ENCODE measurements at regions not wholly inside any gene's neighbourhood (a gene's known extent, or its start where the extent isn't known, plus 50 kb on each side); places are given as distances from the start of the nearest gene placed in this dataset.

DNA sequence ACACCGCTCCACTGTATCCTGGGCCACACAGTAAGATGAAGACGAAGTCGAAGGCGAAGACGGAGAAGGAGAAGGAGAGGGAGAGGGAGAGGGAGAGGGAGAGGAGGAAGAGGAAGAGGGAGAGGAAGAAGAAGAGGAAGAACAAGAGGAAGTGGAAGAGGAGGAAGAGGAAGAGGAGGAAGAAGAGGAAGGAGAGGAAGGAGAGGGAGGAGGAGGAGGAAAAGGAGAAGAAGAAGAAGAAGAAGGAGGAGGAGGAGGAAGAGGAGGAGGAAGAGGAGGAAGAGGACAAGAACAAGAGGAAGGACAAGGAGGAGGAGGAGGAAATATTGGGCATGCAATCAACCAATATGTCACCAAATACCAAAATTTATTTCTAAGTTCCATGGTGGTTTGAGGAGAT is 149.5 kb upstream of the ERCC4 start:
- no peak for DNase-seq (ENCODE audit: low spot score)
- TF ChIP-seq, protein P1, sequence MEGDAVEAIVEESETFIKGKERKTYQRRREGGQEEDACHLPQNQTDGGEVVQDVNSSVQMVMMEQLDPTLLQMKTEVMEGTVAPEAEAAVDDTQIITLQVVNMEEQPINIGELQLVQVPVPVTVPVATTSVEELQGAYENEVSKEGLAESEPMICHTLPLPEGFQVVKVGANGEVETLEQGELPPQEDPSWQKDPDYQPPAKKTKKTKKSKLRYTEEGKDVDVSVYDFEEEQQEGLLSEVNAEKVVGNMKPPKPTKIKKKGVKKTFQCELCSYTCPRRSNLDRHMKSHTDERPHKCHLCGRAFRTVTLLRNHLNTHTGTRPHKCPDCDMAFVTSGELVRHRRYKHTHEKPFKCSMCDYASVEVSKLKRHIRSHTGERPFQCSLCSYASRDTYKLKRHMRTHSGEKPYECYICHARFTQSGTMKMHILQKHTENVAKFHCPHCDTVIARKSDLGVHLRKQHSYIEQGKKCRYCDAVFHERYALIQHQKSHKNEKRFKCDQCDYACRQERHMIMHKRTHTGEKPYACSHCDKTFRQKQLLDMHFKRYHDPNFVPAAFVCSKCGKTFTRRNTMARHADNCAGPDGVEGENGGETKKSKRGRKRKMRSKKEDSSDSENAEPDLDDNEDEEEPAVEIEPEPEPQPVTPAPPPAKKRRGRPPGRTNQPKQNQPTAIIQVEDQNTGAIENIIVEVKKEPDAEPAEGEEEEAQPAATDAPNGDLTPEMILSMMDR (IDR thresholded peaks at IDR 0.05): no peak
- Histone ChIP-seq H3K27ac (no peak overlapping the region), H3K36me3 (no peaks in the 10 kb centered on the region), H3K4me3 (no peak overlapping the region), H3K27me3 (no peaks in the 10 kb centered on the region), H3K4me1 (no peaks in the 10 kb centered on the region), H3K9me3 (peaks cover 0 to 3% of the 10 kb centered on the region in 2 donors)

DNA sequence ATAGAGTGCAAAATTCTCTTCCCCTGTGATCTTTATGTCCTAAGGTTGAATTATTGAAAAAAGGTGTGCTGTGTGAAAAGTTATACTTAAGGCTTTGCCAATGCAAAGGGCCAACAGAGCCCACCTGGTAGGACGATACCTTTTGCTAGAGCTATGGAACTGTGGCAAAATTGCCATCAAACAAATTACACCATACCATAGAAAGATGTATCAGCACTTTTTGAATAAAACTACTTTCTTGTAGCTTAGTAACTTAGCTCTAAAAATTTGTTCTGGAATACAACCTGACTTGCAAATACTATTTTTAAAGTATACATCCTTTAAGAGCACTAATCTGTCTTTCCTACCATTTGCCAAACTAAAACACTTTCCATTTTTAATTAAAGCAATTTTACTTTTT is 147.2 kb upstream of the ERCC4 start:
- no peak overlapping the region for H3K27ac ChIP-seq
- no peaks in the 10 kb centered on the region for H3K4me1 ChIP-seq
- H3K36me3 ChIP-seq: no peaks in the 10 kb centered on the region
- TF ChIP-seq, protein P1 (IDR thresholded peaks at IDR 0.05): no peak
- H3K4me3 ChIP-seq: no peak overlapping the region
- peaks cover 0 to 7% of the 10 kb centered on the region in 2 donors for H3K9me3 ChIP-seq
- DNase-seq (ENCODE audit: low spot score): no peak
- H3K27me3 ChIP-seq: no peaks in the 10 kb centered on the region

DNA sequence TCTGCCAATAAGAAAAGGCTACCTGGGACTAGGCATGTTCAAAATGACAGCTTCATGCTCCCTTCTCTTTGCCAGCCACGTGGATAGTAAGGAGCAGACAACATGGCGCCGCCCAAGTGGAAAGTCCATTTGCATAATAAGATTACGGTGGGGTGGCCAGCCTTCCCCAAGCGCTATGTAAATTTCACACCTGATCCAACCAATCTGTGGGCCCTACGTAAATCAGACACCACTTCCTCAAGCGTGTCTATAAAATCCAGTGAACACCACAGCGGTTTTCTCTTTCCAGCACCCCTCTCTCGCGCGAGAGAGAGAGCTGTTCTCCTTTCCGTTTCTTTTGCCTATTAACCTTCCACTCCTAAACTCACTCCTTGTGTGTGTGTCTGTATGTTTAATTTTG is 140.3 kb upstream of the ERCC4 start:
- Histone ChIP-seq H3K4me1 (no peaks in the 10 kb centered on the region), H3K27me3 (no peaks in the 10 kb centered on the region), H3K27ac (no peak overlapping the region), H3K4me3 (no peak overlapping the region), H3K9me3 (peaks cover 0 to 17% of the 10 kb centered on the region in 2 donors), H3K36me3 (no peaks in the 10 kb centered on the region)
- TF ChIP-seq, protein P1 (IDR thresholded peaks at IDR 0.05): no peak
- DNase-seq (ENCODE audit: low spot score): no peak

DNA sequence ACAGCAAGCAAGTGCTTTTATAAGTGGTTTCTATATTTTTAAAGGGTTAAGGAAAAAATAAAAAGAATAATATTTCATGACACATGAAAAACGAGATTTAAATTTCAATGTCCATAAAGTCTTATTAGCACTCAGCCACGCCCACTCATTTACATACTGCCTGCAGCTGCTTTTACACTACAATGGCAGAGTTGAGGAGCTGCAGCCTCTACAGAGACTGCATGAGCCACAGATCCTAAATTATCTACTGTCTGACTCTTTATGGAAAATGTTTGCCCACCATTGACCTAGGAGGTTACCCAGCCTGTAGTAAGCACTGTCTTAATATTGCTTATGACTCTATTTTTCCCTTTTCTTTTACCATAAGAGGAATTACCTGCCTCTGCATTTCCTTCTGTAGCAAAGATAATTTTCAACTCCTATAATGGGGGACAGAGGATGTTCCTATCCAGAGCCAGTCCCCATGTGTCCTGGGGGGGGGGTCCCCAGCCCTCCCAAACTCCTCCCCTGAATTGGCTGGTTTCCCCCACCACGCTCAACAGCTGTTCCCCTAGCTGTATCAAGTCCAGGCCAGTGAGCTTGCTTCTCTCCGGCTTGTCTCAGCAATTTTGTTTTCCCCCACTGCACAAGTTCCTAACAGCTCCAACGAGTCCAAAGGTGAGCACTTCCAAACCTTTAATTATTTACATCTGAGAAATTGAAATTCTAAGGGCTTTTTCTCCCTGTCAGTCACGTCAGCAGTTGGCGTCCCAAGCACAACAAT is 139.4 kb upstream of the ERCC4 start:
- Histone ChIP-seq H3K27ac (no peak overlapping the region), H3K4me3 (no peak overlapping the region), H3K36me3 (no peaks in the 10 kb centered on the region), H3K9me3 (peaks cover 0 to 12% of the 10 kb centered on the region in 2 donors), H3K27me3 (no peaks in the 10 kb centered on the region), H3K4me1 (no peaks in the 10 kb centered on the region)
- no peak for DNase-seq (ENCODE audit: low spot score)
- TF ChIP-seq, protein P1 (IDR thresholded peaks at IDR 0.05): no peak

DNA sequence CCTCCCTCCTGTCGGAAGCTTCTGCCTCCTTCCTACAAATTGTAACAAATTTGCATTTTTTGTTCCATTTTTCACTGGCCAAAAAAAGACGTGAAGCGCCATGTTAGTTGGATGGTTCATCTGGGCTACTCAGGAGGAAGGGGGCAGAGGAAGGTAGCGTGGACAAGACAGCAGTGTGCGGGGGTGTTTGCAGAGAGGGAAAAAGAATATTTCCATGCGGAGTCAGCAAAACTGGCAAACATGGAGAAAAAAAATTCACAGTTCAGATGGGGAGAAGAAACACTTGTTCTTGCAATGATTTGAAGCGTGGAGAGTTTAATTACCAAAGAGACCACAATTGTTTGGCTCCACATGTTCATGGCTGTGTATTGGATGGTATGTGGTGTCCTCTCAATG is 138.8 kb upstream of the ERCC4 start:
- Histone ChIP-seq H3K36me3 (no peaks in the 10 kb centered on the region), H3K27me3 (no peaks in the 10 kb centered on the region), H3K4me3 (no peak overlapping the region), H3K4me1 (no peaks in the 10 kb centered on the region), H3K27ac (no peak overlapping the region), H3K9me3 (peaks cover 0 to 10% of the 10 kb centered on the region in 2 donors)
- DNase-seq (ENCODE audit: low spot score): no peak
- TF ChIP-seq, protein P1 (IDR thresholded peaks at IDR 0.05): no peak

All from right atrium auricular region (tissue), 2 donors.